Natural killer cell (primary cell): ENCODE measurements at regions not wholly inside any gene's neighbourhood (a gene's known extent, or its start where the extent isn't known, plus 50 kb on each side); places are given as distances from the start of the nearest gene placed in this dataset.
A peak's percentile ranks its signal among the peaks of the same experiment; 100 is the strongest.
"Not testable (repeated sequence)": the region's sequence is repeated elsewhere in the genome, so short reads cannot be mapped to it uniquely, and the experiment has no call there.

ENCODE experiments used
- ATAC-seq, 3 donors: fragments of 150-1000 bp in 2 of 3; fragments of 200-7000 bp in 1 of 3; cut with Tn5 transposase; 1 replicate in 1 of 3; 2 replicates in 2 of 3; pipeline ENCODE4 v1.10.0; 2021; ENCODE audit warnings: mild to moderate bottlenecking in 2 of 3, moderate library complexity in 2 of 3
- DNase-seq, 2 donors: peaks; one replicate each; pipeline versions ENCODE4 v3.0.0 to v3.0.0-alpha.2; 2013 to 2021; ENCODE audit warnings: mixed read lengths in 1 of 2
- H3K27ac ChIP-seq: one replicate; pipeline ENCODE4 v1.5.1; 2013; ENCODE audit warnings: mild to moderate bottlenecking, low read length
- H3K27me3 ChIP-seq: one replicate; pipeline ENCODE4 v1.6.1; 2013; ENCODE audit warnings: low read length; ENCODE audit not compliant: control insufficient read depth, insufficient read depth
- H3K36me3 ChIP-seq: one replicate; pipeline ENCODE4 v1.6.1; 2013; ENCODE audit warnings: low read length; ENCODE audit not compliant: control insufficient read depth, insufficient read depth
- H3K4me1 ChIP-seq: one replicate; pipeline ENCODE4 v1.6.1; 2013; ENCODE audit warnings: low read length; ENCODE audit not compliant: control insufficient read depth, insufficient read depth
- H3K4me3 ChIP-seq: one replicate; pipeline ENCODE4 v1.5.1; 2013; ENCODE audit warnings: low read length
- H3K9me3 ChIP-seq: one replicate; pipeline ENCODE4 v1.6.1; 2013; ENCODE audit warnings: low read length; ENCODE audit not compliant: control insufficient read depth, insufficient read depth
- H3K27ac Mint-ChIP-seq, 2 donors: one replicate each; pipeline ENCODE4 v1.8.0; 2022; ENCODE audit warnings: mild to moderate bottlenecking in 2 of 2, mixed read lengths in 2 of 2, moderate library complexity in 1 of 2
- H3K27me3 Mint-ChIP-seq, 2 donors: one replicate each; pipeline ENCODE4 v1.8.0; 2022; ENCODE audit warnings: low read depth in 2 of 2, mixed read lengths in 2 of 2
- H3K36me3 Mint-ChIP-seq: one replicate; pipeline ENCODE4 v1.8.0; 2022; ENCODE audit warnings: mixed read lengths
- H3K4me1 Mint-ChIP-seq, 2 donors: one replicate each; pipeline ENCODE4 v1.8.0; 2022; ENCODE audit warnings: mixed read lengths in 2 of 2
- H3K4me3 Mint-ChIP-seq: one replicate; pipeline ENCODE4 v1.8.0; 2022; ENCODE audit warnings: mild to moderate bottlenecking, moderate library complexity, mixed read lengths
- H3K9me3 Mint-ChIP-seq, 2 donors: one replicate each; pipeline ENCODE4 v1.8.0; 2022; ENCODE audit warnings: mixed read lengths in 2 of 2
- WGBS: methylation state at CpG from one replicate; pipeline ENCODE4 v1.1.7; 2013; ENCODE audit warnings: missing lambda C conversion rate; ENCODE audit not compliant: insufficient coverage; 5-methylcytosine and 5-hydroxymethylcytosine counted together
- intact Hi-C: fragments of 100-400 bp; cut with micrococcal nuclease; formaldehyde crosslinking; loops from one replicate; pipeline ENCODE4 v1.14.2; 2022
- TF ChIP-seq, protein P1 (sequence below): fragments of 200-600 bp; IDR thresholded peaks from one replicate; pipeline ENCODE4 v1.8.0; 2022; ENCODE audit warnings: antibody characterized with exemption

GRCh38 chr5:122690266-122690665 lies 84.6 kb upstream of the SNX2 start:
- H3K4me1 ChIP-seq: no peaks in the 10 kb centered on the region
- Mint-ChIP-seq H3K9me3 (peaks cover 2 to 3% of the 10 kb centered on the region in 2 donors), H3K36me3 (no peaks in the 10 kb centered on the region), H3K4me1 (no peaks in the 10 kb centered on the region), H3K27me3 (no peaks in the 10 kb centered on the region), H3K27ac (no peak overlapping the region), H3K4me3 (no peak overlapping the region)
- intact Hi-C loops: no loop called here
- H3K27ac ChIP-seq: no peak overlapping the region
- ATAC-seq: no peak
- no peak for DNase-seq
- TF ChIP-seq, protein P1, sequence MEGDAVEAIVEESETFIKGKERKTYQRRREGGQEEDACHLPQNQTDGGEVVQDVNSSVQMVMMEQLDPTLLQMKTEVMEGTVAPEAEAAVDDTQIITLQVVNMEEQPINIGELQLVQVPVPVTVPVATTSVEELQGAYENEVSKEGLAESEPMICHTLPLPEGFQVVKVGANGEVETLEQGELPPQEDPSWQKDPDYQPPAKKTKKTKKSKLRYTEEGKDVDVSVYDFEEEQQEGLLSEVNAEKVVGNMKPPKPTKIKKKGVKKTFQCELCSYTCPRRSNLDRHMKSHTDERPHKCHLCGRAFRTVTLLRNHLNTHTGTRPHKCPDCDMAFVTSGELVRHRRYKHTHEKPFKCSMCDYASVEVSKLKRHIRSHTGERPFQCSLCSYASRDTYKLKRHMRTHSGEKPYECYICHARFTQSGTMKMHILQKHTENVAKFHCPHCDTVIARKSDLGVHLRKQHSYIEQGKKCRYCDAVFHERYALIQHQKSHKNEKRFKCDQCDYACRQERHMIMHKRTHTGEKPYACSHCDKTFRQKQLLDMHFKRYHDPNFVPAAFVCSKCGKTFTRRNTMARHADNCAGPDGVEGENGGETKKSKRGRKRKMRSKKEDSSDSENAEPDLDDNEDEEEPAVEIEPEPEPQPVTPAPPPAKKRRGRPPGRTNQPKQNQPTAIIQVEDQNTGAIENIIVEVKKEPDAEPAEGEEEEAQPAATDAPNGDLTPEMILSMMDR: no peak
- H3K9me3 ChIP-seq: no peaks in the 10 kb centered on the region
- 71% methylated on average over 1 of the region's 1 CpG for WGBS
- no peaks in the 10 kb centered on the region for H3K36me3 ChIP-seq
- H3K4me3 ChIP-seq: no peak overlapping the region
- no peaks in the 10 kb centered on the region for H3K27me3 ChIP-seq

GRCh38 chr5:122691931-122692330 lies 82.9 kb upstream of the SNX2 start:
- Mint-ChIP-seq H3K4me1 (no peaks in the 10 kb centered on the region), H3K4me3 (no peak overlapping the region), H3K9me3 (peaks cover 2 to 3% of the 10 kb centered on the region in 2 donors), H3K27me3 (no peaks in the 10 kb centered on the region), H3K36me3 (no peaks in the 10 kb centered on the region), H3K27ac (no peak overlapping the region)
- H3K4me1 ChIP-seq: no peaks in the 10 kb centered on the region
- ATAC-seq (no peak), DNase-seq (no peak)
- WGBS: 83% methylated on average over 3 of the region's 3 CpGs
- no peaks in the 10 kb centered on the region for H3K27me3 ChIP-seq
- TF ChIP-seq, protein P1: no peak
- no peaks in the 10 kb centered on the region for H3K36me3 ChIP-seq
- intact Hi-C loops: no loop called here
- no peak overlapping the region for H3K27ac ChIP-seq
- no peak overlapping the region for H3K4me3 ChIP-seq
- no peaks in the 10 kb centered on the region for H3K9me3 ChIP-seq

- H3K36me3 Mint-ChIP-seq: no peaks in the 10 kb centered on the region
- no peaks in the 10 kb centered on the region for H3K27me3 Mint-ChIP-seq
- ATAC-seq: no peak
These were observed 80.9 kb upstream of the SNX2 start for GRCh38 chr5:122693963-122694362.

DNA sequence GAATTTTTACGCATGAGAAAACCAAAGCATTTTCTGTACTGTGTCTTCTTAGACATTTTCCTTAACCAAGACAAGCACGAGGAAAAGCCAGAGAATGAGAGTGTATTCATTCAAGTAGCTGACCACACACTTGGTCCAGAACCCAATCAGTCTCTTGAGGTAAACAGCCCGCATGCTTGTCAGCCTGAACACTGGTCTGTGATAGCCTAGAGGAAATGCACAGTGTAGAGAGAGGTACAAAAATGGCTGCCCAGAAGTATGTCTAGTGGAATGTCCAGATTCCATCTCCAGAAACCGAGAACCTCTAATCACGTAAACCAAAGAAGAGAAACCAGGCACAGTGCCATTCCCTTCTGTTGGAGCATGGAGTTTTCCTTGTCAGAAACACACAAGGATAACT lies 80.0 kb upstream of the SNX2 start:
- Mint-ChIP-seq H3K36me3 (no peaks in the 10 kb centered on the region), H3K4me3 (no peak overlapping the region), H3K27me3 (no peaks in the 10 kb centered on the region), H3K4me1 (no peaks in the 10 kb centered on the region), H3K27ac (no peak overlapping the region), H3K9me3 (no peaks in the 10 kb centered on the region)
- TF ChIP-seq, protein P1: no peak
- no peak overlapping the region for H3K4me3 ChIP-seq
- H3K9me3 ChIP-seq: no peaks in the 10 kb centered on the region
- WGBS: 96% methylated on average over 5 of the region's 5 CpGs
- intact Hi-C loops: no loop called here
- H3K27me3 ChIP-seq: no peaks in the 10 kb centered on the region
- no peaks in the 10 kb centered on the region for H3K36me3 ChIP-seq
- H3K4me1 ChIP-seq: no peaks in the 10 kb centered on the region
- ATAC-seq (no peak), DNase-seq (no peak)
- H3K27ac ChIP-seq: no peak overlapping the region

More at GRCh38 chr5:122693963-122694362, 80.9 kb upstream of the SNX2 start:
- no peak overlapping the region for H3K4me3 Mint-ChIP-seq
- H3K4me3 ChIP-seq: no peak overlapping the region
- no peak for DNase-seq
- H3K4me1 ChIP-seq: no peaks in the 10 kb centered on the region
- no peak overlapping the region for H3K27ac ChIP-seq
- H3K36me3 ChIP-seq: no peaks in the 10 kb centered on the region
- no peak overlapping the region for H3K27ac Mint-ChIP-seq
- TF ChIP-seq, protein P1: no peak
- no peaks in the 10 kb centered on the region for H3K4me1 Mint-ChIP-seq
- H3K27me3 ChIP-seq: no peaks in the 10 kb centered on the region
- intact Hi-C loops: no loop called here
- WGBS: 80% methylated on average over 1 of the region's 3 CpGs
- H3K9me3 Mint-ChIP-seq: no peaks in the 10 kb centered on the region
- H3K9me3 ChIP-seq: no peaks in the 10 kb centered on the region

- H3K27me3 Mint-ChIP-seq, DNase-seq, H3K4me3 Mint-ChIP-seq, ATAC-seq, H3K27ac Mint-ChIP-seq, H3K4me3 ChIP-seq, H3K27me3 ChIP-seq, H3K36me3 Mint-ChIP-seq, H3K9me3 Mint-ChIP-seq, intact Hi-C loops, H3K4me1 ChIP-seq, H3K4me1 Mint-ChIP-seq, H3K9me3 ChIP-seq, H3K36me3 ChIP-seq: not testable (repeated sequence)
- H3K27ac ChIP-seq: peak overlapping the region; percentile 64
- WGBS: 100% methylated on average over 2 of the region's 4 CpGs
These were observed 78.1 kb upstream of the SNX2 start for GRCh38 chr5:122696735-122697134.
